NCI-H526 treated with DMSO at 0.1 percent for 48 hours (cell line): ENCODE measurements at regions not wholly inside any gene's neighbourhood (a gene's known extent, or its start where the extent isn't known, plus 50 kb on each side); places are given as distances from the start of the nearest gene placed in this dataset.
A peak's percentile ranks its signal among the peaks of the same experiment; 100 is the strongest.

Experiments
- DNase-seq: peaks from one replicate; lab custom pipeline; 2025; lab: John Stamatoyannopoulos, UW

GRCh38 chr5:93884254-93884653 lies 142.9 kb upstream of the POU5F2 start:
- DNase-seq, result no peak

GRCh38 chr5:93883459-93883858 lies 142.1 kb upstream of the POU5F2 start:
- DNase-seq, result no peak

- no peak for DNase-seq
Measured at GRCh38 chr5:93875693-93876092, 134.3 kb upstream of the POU5F2 start.

GRCh38 chr5:93874491-93874890 lies 133.1 kb upstream of the POU5F2 start:
- no peak for DNase-seq

- DNase-seq, result no peak
Measured at GRCh38 chr5:93874080-93874479, 132.7 kb upstream of the POU5F2 start.

GRCh38 chr5:93873211-93873736 lies 131.9 kb upstream of the POU5F2 start:
- no peak for DNase-seq

- DNase-seq, result no peak
Measured at GRCh38 chr5:93870649-93871048, 129.2 kb upstream of the POU5F2 start.

- no peak for DNase-seq
Measured at GRCh38 chr5:93868851-93869250, 127.5 kb upstream of the POU5F2 start.

GRCh38 chr5:93850311-93850710 lies 108.9 kb upstream of the POU5F2 start:
- no peak for DNase-seq

GRCh38 chr5:93845376-93845775 lies 104.0 kb upstream of the POU5F2 start:
- DNase-seq, result no peak

- no peak for DNase-seq
Measured at GRCh38 chr5:93831449-93831848, 90.0 kb upstream of the POU5F2 start.

GRCh38 chr5:93830893-93831292 lies 89.5 kb upstream of the POU5F2 start:
- no peak for DNase-seq

GRCh38 chr5:93829346-93829745 lies 87.9 kb upstream of the POU5F2 start:
- DNase-seq, result no peak

- no peak for DNase-seq
Measured at GRCh38 chr5:93821891-93822415, 80.6 kb upstream of the POU5F2 start.

- no peak for DNase-seq
Measured at GRCh38 chr5:93819668-93820067, 78.3 kb upstream of the POU5F2 start.

GRCh38 chr5:93810780-93811179 lies 69.4 kb upstream of the POU5F2 start:
- DNase-seq, result no peak

GRCh38 chr5:93809430-93809829 lies 68.0 kb upstream of the POU5F2 start:
- DNase-seq, result no peak

- no peak for DNase-seq
Measured at GRCh38 chr5:93807846-93808245, 66.4 kb upstream of the POU5F2 start.

GRCh38 chr5:93805616-93806379 lies 64.4 kb upstream of the POU5F2 start:
- DNase-seq, result no peak

- DNase-seq, result peak; percentile 26
Measured at GRCh38 chr5:93800988-93801811, 59.8 kb upstream of the POU5F2 start.

- peak; percentile 10 for DNase-seq
Measured at GRCh38 chr5:93794954-93795353, 53.6 kb upstream of the POU5F2 start.

- DNase-seq, result no peak
Measured at GRCh38 chr5:93793159-93793781, 51.9 kb upstream of the POU5F2 start.
